ENCODE measurements at regions not wholly inside any gene's neighbourhood (a gene's known extent, or its start where the extent isn't known, plus 50 kb on each side); places are given as distances from the start of the nearest gene placed in this dataset.

- no peak for DNase-seq (ENCODE audit: low read depth)
Observed at GRCh38 chr14:26855077-26855753, 257.4 kb upstream of the NOVA1 start.

DNA sequence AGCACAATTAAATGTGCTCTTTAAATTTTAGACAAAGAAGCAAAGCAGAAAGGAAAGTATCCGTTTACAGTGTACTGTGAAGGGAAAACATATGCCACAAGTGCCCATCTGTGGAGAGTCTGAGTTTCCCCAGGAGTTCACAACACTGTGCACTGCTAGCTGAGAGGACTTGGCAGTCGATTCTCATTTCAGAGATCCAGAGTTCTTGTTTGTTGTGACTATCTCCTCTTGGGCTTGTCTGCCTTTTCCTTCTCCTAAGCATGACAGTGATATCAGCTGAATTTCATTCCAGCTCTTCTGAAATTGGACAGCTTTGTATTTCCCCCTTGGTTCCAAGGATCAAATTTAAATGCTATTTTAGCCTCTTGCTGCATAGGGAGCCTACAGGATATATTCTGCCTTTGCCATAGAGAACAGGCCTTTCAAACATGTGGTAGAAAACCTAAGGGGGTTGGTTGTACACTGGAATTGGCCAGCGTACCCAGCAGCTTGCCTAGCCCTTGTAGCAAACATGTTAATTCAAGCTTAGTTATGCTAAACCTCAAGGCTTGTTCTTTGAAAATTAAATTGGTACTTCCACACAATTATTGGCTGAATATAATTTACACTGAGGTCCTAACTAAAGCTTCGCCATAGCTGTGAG, 259.2 kb upstream of the NOVA1 start:
- no peak for DNase-seq (ENCODE audit: low read depth)

- DNase-seq (ENCODE audit: low read depth) = no peak
Observed at GRCh38 chr14:26859483-26859882, 261.6 kb upstream of the NOVA1 start.

DNA sequence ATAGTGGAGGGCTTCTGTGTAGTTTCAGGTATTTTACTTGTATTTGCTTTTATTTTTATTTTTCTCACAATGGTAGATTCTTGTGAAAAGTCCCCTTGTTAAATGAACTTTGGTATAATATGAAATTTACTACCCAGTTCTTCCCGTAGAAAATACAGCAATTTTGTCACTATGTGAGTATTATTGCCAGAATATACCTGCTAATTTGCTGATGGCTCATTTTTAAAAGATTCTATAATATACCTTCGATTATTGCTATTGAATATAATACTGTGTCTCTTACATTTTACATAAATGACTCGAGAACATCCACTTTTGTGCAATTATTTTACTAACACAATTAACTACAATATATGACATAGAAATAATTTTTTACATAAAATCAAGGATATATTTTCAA, 262.3 kb upstream of the NOVA1 start:
- no peak for DNase-seq (ENCODE audit: low read depth)

- DNase-seq (ENCODE audit: low read depth) = no peak
Observed at GRCh38 chr14:26863736-26864135, 265.9 kb upstream of the NOVA1 start.

DNA sequence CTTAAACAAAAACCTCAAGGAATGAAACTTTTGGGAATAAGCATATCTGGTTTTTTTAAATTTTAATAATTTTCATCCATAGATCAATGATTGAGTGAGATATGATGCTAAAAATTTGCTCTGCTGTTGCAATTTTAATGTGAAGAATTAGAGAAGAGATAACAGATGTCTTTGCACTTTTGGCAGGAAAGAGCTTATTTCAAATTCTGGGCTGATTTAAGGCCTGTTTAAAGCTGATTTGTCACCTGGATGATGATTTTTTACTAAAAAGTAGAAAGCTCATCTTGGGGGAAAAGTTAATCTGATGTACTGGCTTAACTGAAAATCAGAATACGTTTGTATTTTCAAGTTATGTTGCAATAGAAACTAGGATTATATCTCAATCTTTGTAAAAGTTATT, 268.9 kb upstream of the NOVA1 start:
- DNase-seq (ENCODE audit: low read depth) = no peak

GRCh38 chr14:26867171-26867757, 269.4 kb upstream of the NOVA1 start:
- no peak for DNase-seq (ENCODE audit: low read depth)

GRCh38 chr14:26870096-26870495, 272.3 kb upstream of the NOVA1 start:
- DNase-seq (ENCODE audit: low read depth) = no peak

- no peak for DNase-seq (ENCODE audit: low read depth)
Observed at GRCh38 chr14:26870722-26871617, 273.1 kb upstream of the NOVA1 start.

DNA sequence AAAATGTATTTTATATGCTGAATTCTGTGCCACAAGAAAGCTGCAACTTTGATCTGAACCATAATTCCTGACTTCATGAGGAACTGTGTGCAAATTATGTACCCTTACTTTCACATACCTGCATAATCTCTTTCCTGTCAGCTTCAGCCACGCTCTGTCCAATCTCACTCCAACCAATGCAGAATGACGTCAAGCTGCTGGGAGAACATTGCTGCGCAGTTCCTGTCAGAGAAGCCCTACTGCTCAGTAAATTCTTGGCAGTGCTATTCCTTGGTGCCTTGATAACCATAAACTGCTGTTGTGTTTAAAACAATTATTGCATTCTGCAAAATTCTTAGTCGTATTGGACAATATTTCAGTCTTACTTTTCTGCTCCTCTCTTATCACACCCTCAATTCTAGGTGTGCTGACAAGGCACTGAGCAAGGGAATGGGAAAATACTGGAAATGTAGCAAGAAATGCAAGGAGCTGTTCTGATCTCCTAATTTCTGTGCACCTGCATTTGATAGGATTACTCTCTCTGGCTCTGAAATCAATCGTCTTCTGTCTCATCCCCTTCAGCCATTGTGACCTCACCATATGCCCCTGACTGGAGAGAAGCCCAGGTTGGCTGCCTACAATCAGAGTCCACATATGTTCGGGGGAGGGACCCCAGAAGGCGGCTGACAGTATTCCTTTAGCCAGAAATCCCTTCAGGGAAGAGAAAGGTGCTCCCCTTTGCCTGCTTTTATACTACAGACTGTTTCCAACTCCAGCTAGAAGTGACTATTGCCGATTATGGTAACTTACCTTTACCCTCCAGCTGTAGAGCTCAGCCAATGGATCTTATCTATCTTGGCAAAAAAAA, 274.9 kb upstream of the NOVA1 start:
- no peak for DNase-seq (ENCODE audit: low read depth)

DNA sequence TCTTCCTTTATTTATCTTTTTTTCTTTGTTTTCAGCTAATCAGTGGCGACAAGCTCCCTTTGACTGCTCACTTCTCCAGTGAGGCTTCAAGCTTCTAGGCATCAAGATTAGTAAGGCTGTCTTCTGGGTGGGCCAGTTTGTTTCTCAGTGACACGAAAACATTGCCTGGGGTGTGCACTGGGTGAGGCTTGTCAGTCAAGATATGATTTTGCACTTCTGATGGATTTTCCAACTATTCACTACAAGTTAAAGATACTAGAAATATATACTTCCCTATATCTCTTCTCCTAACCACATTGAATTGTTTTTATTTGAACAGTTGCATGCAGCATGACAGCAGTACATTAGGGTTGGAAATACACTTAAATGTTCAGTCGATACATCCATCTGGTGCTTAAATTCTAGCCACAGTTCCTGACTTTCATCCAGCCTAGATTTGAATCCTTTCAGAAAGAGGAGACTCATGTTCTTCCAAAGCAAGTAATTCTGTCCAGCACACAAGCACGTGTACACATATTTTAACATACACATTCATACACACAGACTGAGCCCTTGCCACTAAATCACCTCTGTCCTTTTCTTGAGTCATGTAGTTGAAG, 275.6 kb upstream of the NOVA1 start:
- DNase-seq (ENCODE audit: low read depth) = no peak

- no peak for DNase-seq (ENCODE audit: low read depth)
Observed at GRCh38 chr14:26887847-26888246, 290.0 kb upstream of the NOVA1 start.

DNA sequence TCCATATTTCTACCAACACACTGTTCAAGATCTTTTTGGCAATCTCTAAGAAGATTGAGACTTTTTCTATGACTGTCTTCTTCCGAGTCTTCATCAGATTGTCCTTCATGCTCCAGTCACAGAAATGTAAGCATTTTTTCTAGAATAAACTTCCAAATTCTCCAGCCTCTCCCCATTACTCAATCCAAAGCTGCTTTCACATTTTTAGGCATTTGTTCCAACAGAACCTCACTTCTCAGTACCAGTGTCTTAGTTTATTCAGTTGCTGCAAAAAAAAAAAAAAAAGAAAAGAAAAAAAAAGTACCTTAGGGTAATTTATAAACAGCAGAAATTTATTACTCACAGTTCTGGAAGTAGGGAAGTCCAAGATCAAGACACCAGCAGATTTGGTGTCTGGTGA, 290.8 kb upstream of the NOVA1 start:
- DNase-seq (ENCODE audit: low read depth) = no peak

GRCh38 chr14:26896447-26896846, 298.6 kb upstream of the NOVA1 start:
- no peak for DNase-seq (ENCODE audit: low read depth)

- DNase-seq (ENCODE audit: low read depth) = no peak
Observed at GRCh38 chr14:26897196-26897595, 299.4 kb upstream of the NOVA1 start.

GRCh38 chr14:26905229-26905628, 307.4 kb upstream of the NOVA1 start:
- no peak for DNase-seq (ENCODE audit: low read depth)

- DNase-seq (ENCODE audit: low read depth) = no peak
Observed at GRCh38 chr14:26913786-26914185, 316.0 kb upstream of the NOVA1 start.

DNA sequence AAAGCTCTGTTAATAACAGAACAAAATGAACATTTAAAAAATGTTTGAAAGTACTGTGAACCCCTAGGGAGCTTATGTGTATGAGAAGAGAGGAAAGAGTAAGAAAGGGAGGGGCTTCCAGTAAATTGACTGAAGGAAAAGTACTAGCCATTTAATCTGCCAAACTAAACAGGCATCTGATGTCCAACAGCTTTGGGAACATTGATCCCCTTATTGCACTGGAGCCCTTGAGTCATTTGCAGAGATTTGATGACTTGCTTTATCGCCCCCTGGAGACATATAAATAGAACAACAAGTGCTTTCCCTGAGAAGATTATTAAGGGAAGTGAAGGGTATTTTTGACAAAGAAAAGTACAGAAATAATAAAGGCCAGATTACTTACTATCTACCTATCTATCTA, 319.3 kb upstream of the NOVA1 start:
- no peak for DNase-seq (ENCODE audit: low read depth)

DNA sequence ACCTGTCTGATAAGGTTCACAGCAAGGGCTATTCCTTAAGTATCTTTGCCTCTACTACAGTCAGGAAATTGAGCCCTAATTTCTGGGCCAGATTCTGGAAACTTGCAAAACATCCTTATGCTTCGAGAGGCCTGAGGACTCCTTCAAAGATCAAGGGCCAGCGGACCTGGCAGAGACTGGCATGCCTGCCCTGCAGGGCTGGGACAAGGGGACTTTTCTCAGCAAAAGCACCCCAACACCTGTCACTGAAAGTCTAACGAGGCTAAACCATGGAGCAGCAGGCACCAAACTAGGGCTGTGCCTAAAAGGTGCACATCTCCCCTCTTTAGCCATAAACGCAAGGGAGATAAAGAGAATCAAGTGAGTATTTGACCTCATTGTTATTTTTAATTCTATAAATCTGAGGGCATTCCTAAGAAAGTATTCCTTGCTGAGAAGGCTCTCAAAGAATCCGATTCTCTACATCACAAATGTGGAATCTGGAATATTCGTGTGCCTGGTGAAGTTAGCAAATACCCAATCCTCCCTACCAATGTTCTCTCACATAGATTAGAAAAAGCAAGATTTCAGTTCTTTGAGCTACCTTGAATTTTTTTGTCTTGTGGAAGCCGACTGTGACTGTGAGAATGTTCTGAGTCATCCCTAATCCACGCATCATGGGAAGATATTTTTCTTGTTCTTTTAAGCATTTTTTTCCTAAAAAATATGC, 328.2 kb upstream of the NOVA1 start:
- DNase-seq (ENCODE audit: low read depth) = no peak

GRCh38 chr14:26926585-26926984, 328.8 kb upstream of the NOVA1 start:
- no peak for DNase-seq (ENCODE audit: low read depth)

GRCh38 chr14:26928019-26928418, 330.2 kb upstream of the NOVA1 start:
- no peak for DNase-seq (ENCODE audit: low read depth)
